ENCODE measurements at regions not wholly inside any gene's neighbourhood (a gene's known extent, or its start where the extent isn't known, plus 50 kb on each side); places are given as distances from the start of the nearest gene placed in this dataset.

GRCh38 chr12:28885928-28886327, 263.1 kb upstream of the FAR2 start:
- DNase-seq, result no peak

GRCh38 chr12:28887461-28887990, 261.6 kb upstream of the FAR2 start:
- DNase-seq, result no peak

DNA sequence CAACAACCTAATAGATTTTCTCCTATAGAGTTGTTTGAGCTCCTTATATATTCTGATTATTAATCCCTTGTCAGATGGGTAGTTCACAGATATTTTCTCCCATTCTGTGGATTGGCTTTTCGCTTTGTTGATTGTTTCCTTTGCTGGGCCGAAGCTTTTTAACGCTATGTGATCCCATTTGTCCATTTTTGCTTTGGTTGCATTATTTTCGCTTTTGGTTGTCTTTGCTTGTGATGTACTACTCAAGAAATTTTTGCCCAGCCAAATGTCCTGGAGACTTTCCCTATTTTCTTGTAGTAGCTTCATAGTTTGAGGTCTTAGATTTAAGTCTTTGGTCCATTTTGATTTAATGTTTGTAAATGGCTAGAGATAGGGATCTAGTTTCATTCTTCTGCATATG, 258.4 kb upstream of the FAR2 start:
- DNase-seq, result no peak

DNA sequence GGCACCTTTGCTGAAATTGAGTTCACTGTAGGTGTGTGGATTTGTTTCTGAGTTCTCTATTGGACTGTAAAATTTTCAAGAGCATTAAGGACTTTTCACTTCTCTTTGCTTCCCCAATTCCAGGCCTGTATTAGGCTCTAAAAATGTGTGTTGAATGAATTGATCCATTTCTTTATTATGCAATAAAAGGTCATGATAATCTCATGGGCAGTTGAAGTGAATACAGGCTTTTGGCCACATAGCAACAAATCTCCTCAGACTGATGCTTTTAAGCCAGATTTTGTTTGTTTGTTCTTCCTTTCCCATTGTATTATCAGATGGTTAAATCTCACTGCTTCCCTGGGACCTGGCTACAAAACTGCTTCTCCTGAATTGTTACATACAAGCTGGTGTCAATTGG, 258.0 kb upstream of the FAR2 start:
- no peak for DNase-seq

DNA sequence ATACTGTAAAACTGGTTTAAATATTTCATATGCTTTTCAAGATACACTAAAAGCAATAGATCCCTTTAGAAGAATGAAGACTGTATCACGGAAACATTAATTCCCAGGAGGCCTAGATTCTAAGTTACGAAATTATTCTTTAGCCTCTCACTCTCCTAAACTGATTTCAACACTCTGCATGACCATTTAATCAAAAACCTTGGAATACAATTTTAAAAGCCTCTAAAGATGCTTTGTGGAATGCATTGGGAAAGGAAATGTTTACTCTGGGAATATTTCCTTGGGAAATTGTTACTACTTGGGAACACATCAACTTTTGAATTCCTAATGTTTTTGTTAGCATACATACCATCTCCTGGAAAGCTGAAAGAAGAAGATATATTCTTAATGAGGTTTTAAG, 255.7 kb upstream of the FAR2 start:
- no peak for DNase-seq

DNA sequence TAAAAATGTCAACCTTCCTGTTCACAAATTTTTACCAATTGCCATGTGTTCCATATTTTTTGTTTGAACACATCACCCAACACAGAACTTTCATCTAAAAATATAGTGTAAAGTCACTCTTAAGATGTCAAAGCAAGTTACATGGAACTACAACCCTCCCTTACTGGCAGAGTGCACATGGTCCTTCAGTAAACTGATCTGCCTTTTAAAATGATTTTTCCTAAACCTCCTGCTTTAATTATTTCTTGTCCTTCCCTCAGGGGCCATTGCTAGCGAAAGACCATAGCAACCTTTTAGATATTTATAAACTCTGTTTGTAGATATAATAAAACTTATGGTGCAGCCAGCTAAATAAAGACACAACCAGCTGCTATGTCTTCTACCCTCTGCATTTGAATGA, 255.2 kb upstream of the FAR2 start:
- no peak for DNase-seq

- no peak for DNase-seq
Measured at GRCh38 chr12:28896421-28896820, 252.7 kb upstream of the FAR2 start.

DNA sequence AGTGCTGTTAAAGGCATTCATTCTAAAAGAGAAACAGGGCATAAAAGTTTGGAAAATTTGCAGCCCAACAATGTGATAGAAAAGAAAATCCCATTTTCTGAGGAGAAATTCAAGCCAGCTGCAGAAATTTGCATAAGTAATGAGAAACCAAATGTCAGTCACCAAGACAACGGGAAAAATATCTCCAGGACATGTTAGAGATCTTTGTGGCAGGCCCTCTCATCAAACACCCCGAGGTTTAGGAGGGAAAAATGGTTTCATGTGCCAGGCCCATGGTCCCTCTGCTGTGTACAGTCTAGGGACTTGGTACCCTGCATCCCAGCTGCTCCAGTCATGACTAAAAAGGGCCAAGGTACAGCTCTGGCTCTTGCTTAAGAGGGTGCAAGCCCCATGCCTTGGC, 251.0 kb upstream of the FAR2 start:
- DNase-seq, result no peak

DNA sequence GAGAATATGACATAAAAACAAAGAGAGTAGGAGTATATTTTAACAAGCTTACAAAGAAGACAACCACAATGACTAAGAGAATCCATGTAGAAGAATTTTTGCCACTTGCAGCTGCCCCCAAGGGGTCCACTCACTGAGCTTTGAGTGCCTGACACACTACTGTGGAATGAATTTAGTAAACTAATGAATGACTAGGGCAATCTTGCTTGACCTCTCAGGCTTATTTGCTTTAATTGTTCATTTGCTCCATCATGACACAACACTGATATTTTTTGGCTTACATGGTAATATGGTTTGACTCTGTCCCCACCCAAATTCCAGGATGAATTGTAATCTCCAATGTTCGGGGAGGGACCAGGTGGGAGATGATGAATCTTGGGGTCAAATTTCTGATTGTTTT, 249.1 kb upstream of the FAR2 start:
- DNase-seq, result no peak

DNA sequence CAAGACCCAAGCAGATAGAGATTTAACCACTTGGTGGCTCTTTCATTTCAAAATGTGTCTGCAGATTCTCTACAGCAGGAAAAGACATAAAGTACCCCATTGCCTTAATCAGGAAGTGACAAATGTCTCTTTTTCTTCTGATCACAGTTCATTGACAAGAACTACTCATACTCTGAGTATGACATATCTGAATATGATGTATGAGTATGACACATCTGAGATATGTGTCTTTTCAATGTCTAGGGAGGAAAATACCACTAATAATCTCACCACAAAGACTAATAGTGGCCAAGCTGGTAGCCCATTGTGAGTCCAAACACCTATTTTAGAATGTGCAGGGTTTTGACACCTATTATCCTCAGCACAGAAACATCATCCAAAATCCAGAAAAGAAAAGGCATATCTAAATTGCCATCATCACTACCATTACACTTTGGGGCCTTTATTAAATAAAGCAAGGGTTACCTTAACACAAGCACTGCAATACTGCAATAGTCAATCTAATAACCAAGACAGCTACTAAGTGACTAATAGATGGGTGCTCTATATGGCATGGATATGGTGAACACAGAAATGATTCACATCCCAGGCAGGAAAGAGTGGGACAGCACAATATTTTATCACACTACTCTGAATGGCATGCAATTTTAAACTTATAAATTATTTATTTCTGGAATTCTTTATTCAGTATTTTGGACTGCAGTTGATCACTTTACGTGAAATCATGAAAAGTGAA, 243.7 kb upstream of the FAR2 start:
- DNase-seq, result no peak

GRCh38 chr12:28908646-28909045, 240.4 kb upstream of the FAR2 start:
- no peak for DNase-seq

GRCh38 chr12:28909291-28909690, 239.8 kb upstream of the FAR2 start:
- no peak for DNase-seq

DNA sequence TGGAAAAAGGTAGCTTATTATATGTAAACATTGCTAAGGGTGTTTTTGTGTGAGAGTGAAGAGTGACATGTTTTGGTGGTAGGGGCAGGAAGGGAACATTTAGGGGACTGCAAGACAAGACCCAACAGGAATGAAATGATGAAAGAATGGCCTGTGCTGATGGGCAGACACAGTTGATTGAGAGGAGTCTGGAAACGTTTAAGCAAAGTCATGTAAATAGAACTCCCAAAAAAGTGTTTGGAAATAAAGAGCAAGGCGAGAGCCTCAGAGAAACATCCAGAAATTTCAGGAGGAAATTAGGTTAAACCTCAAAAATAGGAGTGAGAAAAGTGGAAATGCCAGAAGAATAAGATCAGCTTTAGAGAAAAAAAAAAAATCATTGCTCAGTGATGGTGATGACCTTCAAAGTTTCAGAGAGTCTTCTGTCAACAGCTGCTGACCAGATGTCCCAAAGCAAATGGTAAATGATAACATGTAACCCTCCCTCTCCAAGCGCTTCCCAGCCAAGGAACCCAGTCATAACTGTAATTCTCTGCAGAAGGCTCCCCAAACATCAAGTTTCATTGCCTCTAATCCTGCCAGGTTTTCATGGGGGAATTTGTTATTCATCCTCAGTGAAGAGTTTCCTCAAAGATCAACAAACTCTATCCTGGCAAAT, 223.2 kb upstream of the FAR2 start:
- no peak for DNase-seq

DNA sequence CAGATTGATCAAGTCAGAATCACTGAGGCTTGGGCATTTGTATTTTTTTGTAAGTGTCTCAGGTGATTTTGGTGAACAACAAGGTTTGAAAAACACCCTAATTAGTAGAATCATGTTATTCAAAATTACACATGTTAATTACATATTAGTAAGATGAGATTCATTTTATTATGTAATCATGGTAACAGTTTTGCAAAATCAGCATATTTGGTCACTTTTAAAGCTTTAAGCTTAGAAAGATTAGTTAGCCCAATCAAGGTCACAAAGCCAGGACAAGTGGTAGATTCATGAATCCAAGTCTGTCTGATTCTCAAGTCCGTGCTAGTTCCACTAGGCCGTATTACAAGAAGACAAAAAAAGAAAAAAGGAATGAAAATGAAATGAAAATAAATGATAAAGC, 218.4 kb upstream of the FAR2 start:
- DNase-seq, result no peak

DNA sequence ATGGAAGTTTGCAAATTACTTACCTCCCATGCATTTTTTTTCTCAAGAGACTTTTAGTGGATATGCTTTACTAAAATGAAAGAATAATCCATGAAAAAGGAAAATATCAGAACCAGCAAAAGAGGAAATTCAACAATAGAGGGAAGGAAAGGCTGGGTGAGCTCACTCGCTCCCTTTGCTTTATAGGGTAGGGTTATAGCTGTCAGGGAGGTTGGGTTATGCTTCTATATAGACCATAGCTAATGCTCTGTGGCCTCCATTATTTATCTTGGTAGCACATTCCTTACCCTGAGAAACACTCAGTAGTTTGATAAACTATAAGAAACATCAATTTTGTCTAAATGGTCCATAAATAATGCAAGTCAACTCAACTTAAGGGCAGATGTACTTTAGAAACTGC, 215.9 kb upstream of the FAR2 start:
- no peak for DNase-seq

DNA sequence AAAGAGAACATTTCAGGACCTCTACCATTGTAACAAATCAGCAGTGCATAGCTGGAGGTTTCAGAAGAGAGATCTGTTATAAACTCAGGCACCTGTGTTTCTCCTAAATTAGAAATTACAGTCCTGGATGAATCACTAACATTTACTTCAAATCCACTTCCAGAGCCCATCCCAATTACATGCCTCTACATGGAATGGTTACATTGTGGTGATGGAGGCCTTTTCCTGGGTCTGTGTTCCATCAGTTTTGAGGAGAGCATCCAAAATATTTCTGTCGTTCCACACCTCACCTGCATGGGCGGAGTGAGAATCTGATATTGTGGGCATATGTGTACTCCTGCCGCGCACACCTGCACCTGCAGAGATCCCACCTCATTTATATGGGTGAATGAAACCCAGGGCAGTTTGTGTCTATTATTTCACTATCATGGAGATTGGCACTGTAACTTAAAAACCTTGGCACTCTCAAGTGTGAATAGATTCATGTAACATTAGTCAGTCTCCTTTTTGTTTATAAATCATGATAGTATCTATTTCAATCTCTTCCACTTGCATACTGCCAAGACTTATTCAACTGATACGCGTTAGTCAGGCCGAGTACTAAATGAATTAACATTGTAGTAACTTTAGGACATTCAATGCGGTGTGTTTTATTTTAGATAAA, 215.1 kb upstream of the FAR2 start:
- no peak for DNase-seq

- DNase-seq, result no peak
Measured at GRCh38 chr12:28936221-28936620, 212.9 kb upstream of the FAR2 start.

DNA sequence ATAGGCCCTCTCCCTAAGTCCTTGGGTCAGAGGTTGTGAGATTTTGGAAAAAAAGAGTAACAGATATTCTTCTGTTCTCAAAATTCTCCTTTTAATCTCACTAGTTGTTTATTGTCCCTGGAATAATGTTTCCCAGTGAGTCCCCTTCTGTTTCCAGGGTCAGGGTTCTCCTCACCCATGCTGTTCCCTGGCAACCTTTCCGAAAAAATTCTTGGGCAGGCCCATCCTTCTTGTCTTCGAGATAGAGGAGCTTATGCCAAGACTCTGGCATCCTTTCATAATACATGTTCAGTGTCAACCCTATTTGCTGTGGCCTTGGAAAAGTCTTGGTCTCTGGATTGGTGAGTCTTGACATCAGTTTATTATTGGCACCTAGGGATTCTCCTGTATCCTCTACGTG, 212.4 kb upstream of the FAR2 start:
- no peak for DNase-seq

DNA sequence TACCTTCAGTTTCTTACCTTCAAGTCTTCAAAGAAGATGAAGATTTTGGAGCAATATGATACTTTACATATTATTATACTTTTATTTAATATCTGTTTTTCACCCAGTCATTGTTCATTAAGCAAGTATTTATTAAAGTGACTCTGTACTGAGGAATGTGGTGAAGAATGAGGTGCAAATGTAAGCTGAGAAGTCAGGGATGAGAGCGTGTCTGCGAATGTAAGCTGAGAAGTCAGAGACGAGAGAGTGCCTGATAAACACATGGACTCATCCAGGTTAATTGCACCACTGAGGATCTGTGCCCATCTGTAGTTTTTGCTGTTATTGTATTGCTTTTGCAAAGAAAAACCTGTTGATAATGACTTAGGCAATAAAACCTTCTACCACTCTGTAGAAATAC, 211.9 kb upstream of the FAR2 start:
- no peak for DNase-seq

- no peak for DNase-seq
Measured at GRCh38 chr12:28938056-28938455, 211.0 kb upstream of the FAR2 start.

DNA sequence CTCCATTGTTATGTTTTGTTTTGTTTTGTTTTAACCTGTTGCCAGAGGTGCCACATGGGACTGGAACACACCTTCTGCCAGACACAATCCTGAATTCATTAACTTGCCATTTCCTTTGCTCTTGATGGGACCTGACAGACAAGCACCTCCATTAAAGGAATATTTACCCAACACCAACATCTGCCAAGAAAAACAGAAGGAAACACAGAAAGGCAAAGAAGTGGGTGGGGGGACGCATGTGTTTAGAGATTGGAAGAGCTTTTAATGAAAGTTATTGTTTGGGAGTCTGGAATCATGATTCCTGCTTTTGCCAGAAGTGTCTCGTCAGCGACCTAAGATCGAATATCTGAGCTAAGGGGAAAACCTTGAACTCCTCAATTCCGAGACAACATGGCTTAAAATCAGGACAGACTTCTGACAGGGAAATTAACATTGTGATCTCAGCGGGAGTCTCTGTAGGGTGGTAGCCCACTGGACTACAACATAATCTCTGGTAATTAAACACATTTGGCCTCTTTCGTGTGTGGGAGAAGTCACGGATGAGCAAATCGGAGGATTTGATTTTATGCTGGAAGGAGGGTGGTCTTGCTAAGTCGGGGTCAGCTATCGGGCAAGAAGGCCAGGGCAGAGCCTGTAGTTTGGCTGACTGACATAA, 210.4 kb upstream of the FAR2 start:
- no peak for DNase-seq

DNA sequence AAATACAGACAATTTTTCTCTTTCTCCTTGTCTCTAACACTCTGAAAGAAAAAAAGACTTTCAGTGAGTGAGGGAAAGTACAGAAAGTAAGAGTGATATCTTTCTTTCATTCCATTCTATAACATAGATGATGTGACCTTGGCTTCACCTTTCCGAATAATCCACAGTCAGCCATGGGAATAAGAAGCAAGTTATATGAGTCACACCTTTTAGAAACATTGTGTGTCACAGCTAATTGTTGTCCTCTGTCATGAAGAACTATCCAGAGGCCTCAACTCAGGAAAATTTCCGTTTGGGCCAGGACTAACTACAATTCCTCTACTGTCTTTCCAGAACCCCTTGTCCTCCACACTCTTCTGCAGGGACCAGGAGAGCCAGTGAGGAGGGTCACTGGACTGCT, 209.7 kb upstream of the FAR2 start:
- DNase-seq, result no peak

DNA sequence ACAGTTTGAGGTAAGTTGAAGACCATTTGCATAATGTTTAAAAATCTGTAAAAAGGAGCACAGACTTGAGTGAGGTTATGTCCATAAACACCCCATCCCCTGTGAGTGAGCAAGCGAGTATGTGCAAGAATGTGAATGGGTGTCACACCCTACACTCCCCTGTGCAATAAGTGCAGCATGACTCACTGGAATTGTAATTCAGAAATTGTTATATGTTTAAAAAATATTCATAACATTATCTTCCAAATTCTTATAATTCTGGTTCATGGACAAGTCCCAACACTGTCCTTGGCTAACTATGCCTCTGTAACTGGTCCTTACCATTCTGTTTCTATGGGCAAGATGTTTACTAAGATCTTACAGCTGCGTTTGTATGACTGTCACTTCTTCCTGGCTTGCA, 207.8 kb upstream of the FAR2 start:
- no peak for DNase-seq

GRCh38 chr12:28946361-28946760, 202.7 kb upstream of the FAR2 start:
- no peak for DNase-seq

Measured in CD4-positive, alpha-beta T cell treated with Interleukin-21 for 1 hour (primary cell).